Testis (tissue), 2 donors: ENCODE measurements at regions not wholly inside any gene's neighbourhood (a gene's known extent, or its start where the extent isn't known, plus 50 kb on each side); places are given as distances from the start of the nearest gene placed in this dataset.

ENCODE experiments used
- POLR2A ChIP-seq: fragments of 450-650 bp; IDR thresholded peaks from one replicate; pipeline ENCODE4 v1.6.1; 2017; ENCODE audit warnings: antibody characterized with exemption, mild to moderate bottlenecking, moderate library complexity
- TF ChIP-seq, protein P1 (sequence below), 3 experiments: fragments of 450-650 bp in 2 of 3; fragments of 200-600 bp in 1 of 3; sonication (generic) in 1 of 3; IDR thresholded peaks; one replicate each; pipeline ENCODE4 v1.5.1; 2016 to 2019; ENCODE audit warnings: antibody characterized with exemption in 3 of 3, mild to moderate bottlenecking in 2 of 3, moderate library complexity in 1 of 3

- TF ChIP-seq, protein P1, sequence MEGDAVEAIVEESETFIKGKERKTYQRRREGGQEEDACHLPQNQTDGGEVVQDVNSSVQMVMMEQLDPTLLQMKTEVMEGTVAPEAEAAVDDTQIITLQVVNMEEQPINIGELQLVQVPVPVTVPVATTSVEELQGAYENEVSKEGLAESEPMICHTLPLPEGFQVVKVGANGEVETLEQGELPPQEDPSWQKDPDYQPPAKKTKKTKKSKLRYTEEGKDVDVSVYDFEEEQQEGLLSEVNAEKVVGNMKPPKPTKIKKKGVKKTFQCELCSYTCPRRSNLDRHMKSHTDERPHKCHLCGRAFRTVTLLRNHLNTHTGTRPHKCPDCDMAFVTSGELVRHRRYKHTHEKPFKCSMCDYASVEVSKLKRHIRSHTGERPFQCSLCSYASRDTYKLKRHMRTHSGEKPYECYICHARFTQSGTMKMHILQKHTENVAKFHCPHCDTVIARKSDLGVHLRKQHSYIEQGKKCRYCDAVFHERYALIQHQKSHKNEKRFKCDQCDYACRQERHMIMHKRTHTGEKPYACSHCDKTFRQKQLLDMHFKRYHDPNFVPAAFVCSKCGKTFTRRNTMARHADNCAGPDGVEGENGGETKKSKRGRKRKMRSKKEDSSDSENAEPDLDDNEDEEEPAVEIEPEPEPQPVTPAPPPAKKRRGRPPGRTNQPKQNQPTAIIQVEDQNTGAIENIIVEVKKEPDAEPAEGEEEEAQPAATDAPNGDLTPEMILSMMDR (IDR thresholded peaks at IDR 0.05) = no peak
- no peak for TF ChIP-seq POLR2A
Observed at GRCh38 chr12:14043776-14044175, 62.4 kb upstream of the GRIN2B start.
